ENCODE measurements at regions not wholly inside any gene's neighbourhood (a gene's known extent, or its start where the extent isn't known, plus 50 kb on each side); places are given as distances from the start of the nearest gene placed in this dataset.

DNA sequence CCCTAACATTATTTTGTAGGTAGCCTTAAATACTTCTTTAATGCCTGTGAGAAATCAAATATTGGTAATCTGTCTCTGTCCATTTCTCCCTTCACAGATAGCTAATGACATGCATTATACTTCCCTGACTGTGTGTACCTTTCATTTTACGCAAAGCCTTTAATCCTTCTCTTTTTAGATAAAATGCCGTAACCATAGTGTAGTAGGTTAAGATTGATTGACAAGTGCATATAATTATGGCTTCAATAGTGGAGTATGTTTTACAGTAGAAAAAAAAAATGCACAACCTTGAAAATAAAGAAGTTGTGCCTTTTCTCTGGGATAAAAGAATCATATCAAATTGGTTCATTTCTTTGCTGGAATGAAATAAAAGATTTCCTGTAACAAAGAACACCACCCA is 559.6 kb upstream of the GRAMD2B start:
- TF ChIP-seq, protein P1, sequence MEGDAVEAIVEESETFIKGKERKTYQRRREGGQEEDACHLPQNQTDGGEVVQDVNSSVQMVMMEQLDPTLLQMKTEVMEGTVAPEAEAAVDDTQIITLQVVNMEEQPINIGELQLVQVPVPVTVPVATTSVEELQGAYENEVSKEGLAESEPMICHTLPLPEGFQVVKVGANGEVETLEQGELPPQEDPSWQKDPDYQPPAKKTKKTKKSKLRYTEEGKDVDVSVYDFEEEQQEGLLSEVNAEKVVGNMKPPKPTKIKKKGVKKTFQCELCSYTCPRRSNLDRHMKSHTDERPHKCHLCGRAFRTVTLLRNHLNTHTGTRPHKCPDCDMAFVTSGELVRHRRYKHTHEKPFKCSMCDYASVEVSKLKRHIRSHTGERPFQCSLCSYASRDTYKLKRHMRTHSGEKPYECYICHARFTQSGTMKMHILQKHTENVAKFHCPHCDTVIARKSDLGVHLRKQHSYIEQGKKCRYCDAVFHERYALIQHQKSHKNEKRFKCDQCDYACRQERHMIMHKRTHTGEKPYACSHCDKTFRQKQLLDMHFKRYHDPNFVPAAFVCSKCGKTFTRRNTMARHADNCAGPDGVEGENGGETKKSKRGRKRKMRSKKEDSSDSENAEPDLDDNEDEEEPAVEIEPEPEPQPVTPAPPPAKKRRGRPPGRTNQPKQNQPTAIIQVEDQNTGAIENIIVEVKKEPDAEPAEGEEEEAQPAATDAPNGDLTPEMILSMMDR (IDR thresholded peaks at IDR 0.05; ENCODE audit: control extremely low read depth, extremely low read depth, low read depth, missing control alignments), result no peak
- CTCF ChIA-PET, result interaction anchor here (1.5 kb wide), 1 partner anchor 50 kb away, joined by 4 read pairs; no protein-coding TSS in a partner anchor
- POLR2A ChIA-PET, result no interaction called here
- DNase-seq (ENCODE audit: extremely low spot score), result no peak

DNA sequence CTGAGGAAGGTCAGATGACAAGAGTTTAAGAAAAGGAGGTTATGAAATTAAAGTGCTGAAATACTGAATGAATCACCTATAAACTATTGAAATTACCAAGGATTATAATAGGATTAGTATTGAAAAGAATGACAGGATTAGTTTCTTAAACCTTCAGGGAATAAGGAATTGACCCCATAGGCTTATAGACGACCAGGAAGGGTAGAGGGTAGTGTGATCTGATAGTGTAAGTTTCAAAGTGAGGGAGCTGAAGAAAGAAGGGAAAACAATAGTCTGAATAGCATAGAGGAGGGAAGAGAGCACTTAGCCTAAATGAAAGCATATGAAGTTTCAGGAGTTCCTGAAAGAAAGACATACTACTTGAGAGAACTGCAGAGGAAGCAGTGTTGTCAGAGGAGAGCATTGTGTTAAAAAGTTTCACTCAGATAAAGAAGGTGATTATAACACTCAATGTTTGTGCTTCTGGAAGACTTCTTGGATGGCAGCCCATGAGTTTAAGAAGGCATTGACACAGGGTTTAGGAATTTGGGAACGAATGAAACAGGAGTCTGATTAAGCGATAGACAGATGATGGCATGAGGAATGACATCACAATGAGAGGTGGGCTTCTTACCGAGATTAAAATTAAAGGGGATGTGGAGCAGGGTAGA is 557.9 kb upstream of the GRAMD2B start:
- CTCF ChIA-PET, result interaction anchor here (1.5 kb wide), 1 partner anchor 51 kb away, joined by 4 read pairs; no protein-coding TSS in a partner anchor
- TF ChIP-seq, protein P1 (IDR thresholded peaks at IDR 0.05; ENCODE audit: control extremely low read depth, extremely low read depth, low read depth, missing control alignments), result no peak
- POLR2A ChIA-PET, result no interaction called here
- no peak for DNase-seq (ENCODE audit: extremely low spot score)

DNA sequence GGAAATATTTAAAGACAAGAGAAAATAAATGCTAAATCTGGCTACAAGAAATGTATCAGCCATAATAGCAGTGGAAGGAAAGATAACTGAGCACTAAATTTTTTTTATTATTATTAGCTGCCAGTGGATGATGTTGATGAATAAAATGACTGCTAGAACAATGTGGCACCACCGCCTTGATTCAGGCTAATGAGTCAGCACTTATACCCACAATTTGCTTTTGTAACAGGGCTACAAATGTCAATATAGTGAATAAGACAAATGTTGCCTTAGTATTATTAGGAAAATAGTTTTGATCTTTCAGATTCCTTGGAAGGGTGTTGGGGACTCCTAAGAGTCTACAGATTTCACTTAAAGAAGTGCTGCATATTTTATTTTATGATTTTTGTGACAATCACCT is 555.2 kb upstream of the GRAMD2B start:
- POLR2A ChIA-PET, result no interaction called here
- no peak for DNase-seq (ENCODE audit: extremely low spot score)
- CTCF ChIA-PET, result interaction anchor here (1.7 kb wide), 1 partner anchor 16 kb away, joined by 4 read pairs; no protein-coding TSS in a partner anchor
- TF ChIP-seq, protein P1 (IDR thresholded peaks at IDR 0.05; ENCODE audit: control extremely low read depth, extremely low read depth, low read depth, missing control alignments), result no peak

DNA sequence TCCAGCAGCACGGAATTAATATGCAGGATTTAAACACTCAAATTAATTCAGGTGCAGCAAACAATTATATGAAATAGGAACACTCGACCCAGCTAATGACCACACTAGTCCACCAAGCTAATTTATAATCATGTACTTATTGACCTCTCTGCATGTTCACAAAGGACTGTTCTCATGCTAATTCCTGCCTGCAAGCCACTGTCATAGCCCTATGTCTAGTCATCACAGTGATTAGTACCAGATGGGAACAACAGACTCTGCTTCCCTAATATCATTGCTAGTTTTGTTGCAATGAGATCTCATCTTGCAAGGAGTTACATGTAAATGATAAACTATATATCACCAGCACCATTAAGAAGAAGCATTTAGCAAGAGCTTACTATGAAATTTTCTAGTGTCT is 553.0 kb upstream of the GRAMD2B start:
- ChIA-PET POLR2A (no interaction called here), CTCF (interaction anchor here (1.0 kb wide), 1 partner anchor 10 kb away, joined by 3 read pairs; no protein-coding TSS in a partner anchor)
- DNase-seq (ENCODE audit: extremely low spot score), result no peak
- TF ChIP-seq, protein P1 (IDR thresholded peaks at IDR 0.05; ENCODE audit: control extremely low read depth, extremely low read depth, low read depth, missing control alignments), result no peak

DNA sequence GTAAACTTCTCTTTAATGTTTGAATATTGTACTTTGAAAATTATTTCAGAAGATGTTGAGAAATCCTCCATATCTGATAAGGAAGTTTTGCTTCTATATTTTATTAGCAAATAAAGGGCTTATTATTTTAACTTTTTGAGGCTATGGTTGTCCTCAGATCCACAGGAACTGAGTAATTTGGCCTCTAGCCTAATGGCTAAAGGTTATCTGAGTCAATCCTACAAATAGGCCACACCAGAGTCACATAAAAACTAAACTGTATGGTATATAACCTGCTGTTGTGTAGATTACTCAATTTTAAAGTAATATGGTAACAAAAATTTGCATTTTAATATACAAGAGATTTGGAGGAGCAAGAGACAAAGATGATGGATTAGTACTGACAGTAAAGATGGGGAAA is 549.2 kb upstream of the GRAMD2B start:
- ChIA-PET CTCF (interaction anchor here (1.1 to 1.3 kb wide), 2 partner anchors 9 to 12 kb away, joined by 3 to 5 read pairs; no protein-coding TSS in a partner anchor), POLR2A (no interaction called here)
- TF ChIP-seq, protein P1 (IDR thresholded peaks at IDR 0.05; ENCODE audit: control extremely low read depth, extremely low read depth, low read depth, missing control alignments), result no peak
- DNase-seq (ENCODE audit: extremely low spot score), result no peak

DNA sequence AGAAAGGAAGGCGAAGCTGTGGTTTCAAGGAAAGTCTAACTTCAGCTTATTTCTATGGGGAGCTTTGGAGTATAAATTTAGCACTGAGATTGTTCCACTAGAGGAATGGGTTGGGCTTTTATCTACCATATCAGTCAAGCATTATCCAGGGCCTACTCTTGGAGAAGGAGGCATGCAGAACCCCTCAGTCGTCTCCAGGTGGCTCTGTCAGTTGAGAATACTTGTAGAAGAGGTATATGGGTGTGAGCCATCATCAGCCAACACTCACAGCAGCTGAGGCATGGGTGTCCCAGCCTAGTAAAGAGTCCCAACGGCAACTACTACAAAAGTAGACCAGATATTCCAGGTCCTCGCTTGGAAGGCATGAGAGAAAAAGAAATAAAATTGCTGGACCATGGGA is 548.5 kb upstream of the GRAMD2B start:
- CTCF ChIA-PET, result interaction anchor here (1.3 kb wide), 1 partner anchor 9 kb away, joined by 5 read pairs; no protein-coding TSS in a partner anchor

More for the DNA sequence above, 548.5 kb upstream of the GRAMD2B start:
- no peak for DNase-seq (ENCODE audit: extremely low spot score)
- TF ChIP-seq, protein P1 (IDR thresholded peaks at IDR 0.05; ENCODE audit: control extremely low read depth, extremely low read depth, low read depth, missing control alignments), result no peak
- POLR2A ChIA-PET, result no interaction called here

Data from GM10248 (cell line).